Kidney (tissue), 13 donors: ENCODE measurements at regions not wholly inside any gene's neighbourhood (a gene's known extent, or its start where the extent isn't known, plus 50 kb on each side); places are given as distances from the start of the nearest gene placed in this dataset.
A peak's percentile ranks its signal among the peaks of the same experiment; 100 is the strongest.

Experiments used
- DNase-seq, 5 donors: peaks; one replicate each; pipeline ENCODE4 v3.0.0-alpha.2; 2013 to 2020
- FAIRE-seq: peaks from 2 replicates; lab custom pipeline; 2012; peaks lifted over from hg19 to GRCh38; lab: Jason Lieb, UNC
- H3K27ac ChIP-seq, 2 donors: one replicate each; pipeline ENCODE4 v1.7.0; 2013; ENCODE audit warnings: low read depth in 2 of 2, low read length in 2 of 2, inconsistent platforms in 1 of 2
- H3K27me3 ChIP-seq: one replicate; pipeline ENCODE4 v1.7.1; 2013; ENCODE audit warnings: low read length, inconsistent platforms; ENCODE audit not compliant: control insufficient read depth, insufficient read depth
- H3K36me3 ChIP-seq, 3 donors: one replicate each; pipeline versions ENCODE4 v1.7.0 to v1.7.1; 2013; ENCODE audit warnings: low read length in 3 of 3, control low read depth in 1 of 3, inconsistent platforms in 1 of 3; ENCODE audit not compliant: insufficient read depth in 3 of 3, control insufficient read depth in 2 of 3
- H3K4me1 ChIP-seq, 3 donors: one replicate each; pipeline versions ENCODE4 v1.7.0 to v1.7.1; 2013; ENCODE audit warnings: low read length in 3 of 3, inconsistent platforms in 1 of 3, low read depth in 1 of 3; ENCODE audit not compliant: control insufficient read depth in 2 of 3, insufficient read depth in 2 of 3
- H3K4me3 ChIP-seq, 3 donors: one replicate each; pipeline versions ENCODE4 v1.7.0 to v1.8.1; 2013; ENCODE audit warnings: low read length in 3 of 3, control low read depth in 1 of 3, inconsistent platforms in 1 of 3
- H3K9ac ChIP-seq, 3 donors: one replicate each; pipeline versions ENCODE4 v1.7.0 to v1.7.1; 2013; ENCODE audit warnings: low read length in 3 of 3, control low read depth in 1 of 3, inconsistent platforms in 1 of 3
- H3K9me3 ChIP-seq, 3 donors: one replicate each; pipeline versions ENCODE4 v1.7.0 to v1.7.1; 2013; ENCODE audit warnings: low read length in 3 of 3, control low read depth in 1 of 3, inconsistent platforms in 1 of 3; ENCODE audit not compliant: control insufficient read depth in 2 of 3, insufficient read depth in 1 of 3
- CTCF ChIP-seq: IDR thresholded peaks from 3 replicates; pipeline ENCODE4 v1.5.1; 2012; ENCODE audit warnings: mild to moderate bottlenecking, moderate library complexity, borderline replicate concordance; ENCODE audit not compliant: insufficient read depth; ENCODE audit errors: extremely low read depth
- intact Hi-C: fragments of 100-400 bp; cut with DNase I; formaldehyde crosslinking; loops from one replicate; pipeline ENCODE4 v1.11.1; 2022
- donor health status: control.
- donor health status: control.
- donor health status: control.
- donor health status: control.
- donor health status: control.
- donor health status: DM: yes; HTN: yes; CAD: no.
- donor health status: Normal renal cell carcinoma (clear cell type).

DNA sequence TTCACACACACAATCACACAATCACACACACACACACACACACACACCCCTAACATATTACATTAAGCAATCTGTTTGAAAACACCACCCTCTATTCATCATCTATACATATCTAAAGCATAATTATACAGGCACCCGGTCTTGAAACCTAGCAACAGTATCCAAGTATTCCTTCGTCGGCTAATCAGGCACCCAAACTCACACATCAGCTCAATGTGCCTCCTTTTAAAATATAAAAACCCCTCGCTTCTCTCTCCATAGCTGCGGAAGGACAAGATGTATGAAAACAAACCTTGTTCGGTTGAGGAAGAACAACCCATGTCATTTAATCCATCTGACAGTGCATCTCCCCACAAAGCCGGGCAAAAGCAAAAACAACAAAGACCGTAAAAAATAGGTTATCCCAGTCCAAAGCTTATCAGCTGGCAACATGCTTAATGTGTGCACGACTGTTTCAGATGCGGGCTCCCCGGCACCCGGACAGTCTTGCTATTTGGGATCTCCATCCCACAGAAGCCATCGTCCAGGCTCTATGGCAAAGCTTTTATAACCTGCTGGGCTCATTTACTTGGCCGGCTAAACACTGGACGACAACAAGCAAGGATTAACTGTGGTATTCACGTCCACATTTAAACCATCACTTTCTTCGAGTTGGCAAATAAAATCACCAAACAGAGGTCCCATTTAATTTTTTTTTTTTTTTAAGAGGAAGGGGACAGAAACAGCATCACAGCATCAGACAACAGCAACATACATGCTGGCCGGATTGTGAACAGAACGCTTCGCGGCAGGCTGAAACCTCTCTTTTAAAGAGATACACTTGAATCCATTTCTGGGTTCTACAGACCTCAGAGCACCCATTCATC, 365.5 kb downstream of the SHANK2 start:
- no peak overlapping the region for H3K4me3 ChIP-seq
- no peak overlapping the region for H3K9ac ChIP-seq
- H3K4me1 ChIP-seq: no peaks in the 10 kb centered on the region
- no peak for TF ChIP-seq CTCF
- H3K27ac ChIP-seq: no peak overlapping the region
- DNase-seq (peak in 1 of 5 donors; percentile 8), FAIRE-seq (no peak)
- H3K27me3 ChIP-seq: no peaks in the 10 kb centered on the region
- no peaks in the 10 kb centered on the region for H3K9me3 ChIP-seq
- H3K36me3 ChIP-seq: peaks cover 0 to 2% (median 0%) of the 10 kb centered on the region in 3 donors
- intact Hi-C loops: no loop called here

DNA sequence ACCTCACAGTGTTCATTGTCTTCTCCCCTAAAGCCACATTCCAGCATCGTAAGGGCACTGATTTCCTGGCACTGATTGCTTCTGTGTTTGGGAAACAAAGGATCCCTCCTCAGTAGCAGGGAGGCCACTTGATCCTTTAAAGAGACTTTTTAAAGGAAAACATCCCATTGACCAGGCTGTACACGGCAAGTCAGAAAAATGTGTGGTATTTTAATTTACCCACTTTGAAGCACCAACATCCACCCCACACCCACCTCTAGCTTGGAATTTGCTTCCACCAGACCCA, 364.9 kb downstream of the SHANK2 start:
- Histone ChIP-seq H3K9me3 (no peaks in the 10 kb centered on the region), H3K27me3 (no peaks in the 10 kb centered on the region), H3K27ac (no peak overlapping the region), H3K4me3 (no peak overlapping the region), H3K4me1 (no peaks in the 10 kb centered on the region), H3K9ac (no peak overlapping the region), H3K36me3 (peaks cover 0 to 2% (median 0%) of the 10 kb centered on the region in 3 donors)
- FAIRE-seq: no peak
- TF ChIP-seq CTCF: no peak
- intact Hi-C loops: no loop called here
- DNase-seq: no peak

DNA sequence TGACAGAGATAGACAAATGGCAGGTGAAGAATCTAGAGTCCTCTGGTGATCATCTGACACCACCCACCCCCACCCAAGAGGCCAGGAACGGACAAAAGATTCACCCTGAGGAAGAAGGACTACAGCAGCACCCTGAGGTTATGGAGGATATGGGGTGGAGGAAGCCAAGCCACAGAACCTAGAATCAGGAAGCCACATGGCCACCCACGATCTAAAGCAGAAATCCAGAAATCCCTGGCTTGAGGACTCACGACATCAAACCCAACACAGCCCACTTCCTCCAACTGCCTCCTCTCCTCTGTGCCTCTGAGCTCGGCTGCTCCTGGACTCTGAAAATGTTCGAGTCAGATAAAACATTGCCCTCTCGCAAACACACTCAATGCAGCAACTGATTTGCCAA, 364.3 kb downstream of the SHANK2 start:
- DNase-seq: no peak
- Histone ChIP-seq H3K4me1 (no peaks in the 10 kb centered on the region), H3K9ac (no peak overlapping the region), H3K36me3 (peaks cover 0 to 2% (median 0%) of the 10 kb centered on the region in 3 donors), H3K27ac (no peak overlapping the region), H3K27me3 (no peaks in the 10 kb centered on the region), H3K9me3 (no peaks in the 10 kb centered on the region), H3K4me3 (no peak overlapping the region)
- TF ChIP-seq CTCF: no peak
- no peak for FAIRE-seq
- intact Hi-C loops: no loop called here
